PC-3 (cell line): ENCODE measurements at regions not wholly inside any gene's neighbourhood (a gene's known extent, or its start where the extent isn't known, plus 50 kb on each side); places are given as distances from the start of the nearest gene placed in this dataset.

Experiments
- EZH2 ChIP-seq: fragments of 300-600 bp; sonication (generic); IDR thresholded peaks from one replicate; pipeline ENCODE4 v1.6.1; 2017; ENCODE audit warnings: antibody characterized with exemption, mild to moderate bottlenecking, low read length; ENCODE audit not compliant: unreplicated experiment
- EZH2phosphoT487 ChIP-seq: fragments of 300-600 bp; sonication (generic); IDR thresholded peaks from 2 replicates; pipeline ENCODE4 v1.6.1; 2018; ENCODE audit warnings: mild to moderate bottlenecking, antibody characterized with exemption, low read length, borderline replicate concordance
- TF ChIP-seq, protein P1 (sequence below): fragments of 300-600 bp; sonication (generic); conservative IDR thresholded peaks from 2 replicates; pipeline ENCODE4 v1.5.1; 2017; ENCODE audit warnings: antibody characterized with exemption, low read depth, mild to moderate bottlenecking, low read length

DNA sequence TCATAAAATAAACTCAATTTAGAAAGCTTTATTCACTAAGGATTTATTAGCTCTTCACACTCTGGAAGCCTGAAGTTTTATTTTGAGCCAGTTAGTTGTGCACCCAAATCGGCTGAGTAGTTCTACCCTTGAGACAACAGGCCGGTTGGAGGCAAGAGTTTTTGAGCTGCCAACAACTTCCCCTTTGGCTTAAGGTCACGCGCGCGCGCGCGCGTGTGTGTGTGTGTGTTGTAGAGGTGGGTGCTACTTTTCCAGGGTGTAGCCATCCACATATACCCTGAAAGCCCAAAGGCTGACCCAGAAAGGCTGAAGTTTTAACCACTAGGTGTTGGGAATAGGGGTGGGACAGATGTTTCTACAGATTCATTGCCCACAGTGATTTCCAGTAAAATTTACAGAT, 150.2 kb upstream of the LHCGR start:
- TF ChIP-seq, protein P1, sequence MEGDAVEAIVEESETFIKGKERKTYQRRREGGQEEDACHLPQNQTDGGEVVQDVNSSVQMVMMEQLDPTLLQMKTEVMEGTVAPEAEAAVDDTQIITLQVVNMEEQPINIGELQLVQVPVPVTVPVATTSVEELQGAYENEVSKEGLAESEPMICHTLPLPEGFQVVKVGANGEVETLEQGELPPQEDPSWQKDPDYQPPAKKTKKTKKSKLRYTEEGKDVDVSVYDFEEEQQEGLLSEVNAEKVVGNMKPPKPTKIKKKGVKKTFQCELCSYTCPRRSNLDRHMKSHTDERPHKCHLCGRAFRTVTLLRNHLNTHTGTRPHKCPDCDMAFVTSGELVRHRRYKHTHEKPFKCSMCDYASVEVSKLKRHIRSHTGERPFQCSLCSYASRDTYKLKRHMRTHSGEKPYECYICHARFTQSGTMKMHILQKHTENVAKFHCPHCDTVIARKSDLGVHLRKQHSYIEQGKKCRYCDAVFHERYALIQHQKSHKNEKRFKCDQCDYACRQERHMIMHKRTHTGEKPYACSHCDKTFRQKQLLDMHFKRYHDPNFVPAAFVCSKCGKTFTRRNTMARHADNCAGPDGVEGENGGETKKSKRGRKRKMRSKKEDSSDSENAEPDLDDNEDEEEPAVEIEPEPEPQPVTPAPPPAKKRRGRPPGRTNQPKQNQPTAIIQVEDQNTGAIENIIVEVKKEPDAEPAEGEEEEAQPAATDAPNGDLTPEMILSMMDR = no peak
- TF ChIP-seq EZH2 (no peak), EZH2phosphoT487 (no peak)
